Brain pericyte (primary cell): ENCODE measurements at regions not wholly inside any gene's neighbourhood (a gene's known extent, or its start where the extent isn't known, plus 50 kb on each side); places are given as distances from the start of the nearest gene placed in this dataset.

Source experiments
- DNase-seq: peaks from one replicate; pipeline ENCODE4 v3.0.0-alpha.2; 2012; ENCODE audit warnings: low read depth, low spot score

- no peak for DNase-seq
These were observed 1068.0 kb upstream of the CADM2 start for GRCh38 chr3:83890763-83891135.

GRCh38 chr3:83894223-83894622 lies 1064.6 kb upstream of the CADM2 start:
- DNase-seq = no peak

- DNase-seq = no peak
These were observed 1062.9 kb upstream of the CADM2 start for GRCh38 chr3:83895892-83896291.

GRCh38 chr3:83902787-83903533 lies 1055.8 kb upstream of the CADM2 start:
- DNase-seq = no peak

GRCh38 chr3:83913381-83913780 lies 1045.4 kb upstream of the CADM2 start:
- DNase-seq = no peak

GRCh38 chr3:83926291-83926690 lies 1032.5 kb upstream of the CADM2 start:
- DNase-seq = no peak

- no peak for DNase-seq
These were observed 1030.4 kb upstream of the CADM2 start for GRCh38 chr3:83928391-83928790.

- DNase-seq = no peak
These were observed 1029.9 kb upstream of the CADM2 start for GRCh38 chr3:83928903-83929302.

GRCh38 chr3:83934192-83935021 lies 1024.4 kb upstream of the CADM2 start:
- DNase-seq = no peak

GRCh38 chr3:83938491-83938890 lies 1020.3 kb upstream of the CADM2 start:
- DNase-seq = no peak

GRCh38 chr3:83941990-83942745 lies 1016.6 kb upstream of the CADM2 start:
- DNase-seq = no peak

GRCh38 chr3:83946049-83946448 lies 1012.7 kb upstream of the CADM2 start:
- DNase-seq = no peak

- no peak for DNase-seq
These were observed 1012.2 kb upstream of the CADM2 start for GRCh38 chr3:83946554-83946953.

GRCh38 chr3:83948771-83949170 lies 1010.0 kb upstream of the CADM2 start:
- DNase-seq = no peak

- no peak for DNase-seq
These were observed 1005.2 kb upstream of the CADM2 start for GRCh38 chr3:83953417-83954089.

GRCh38 chr3:83956431-83956830 lies 1002.4 kb upstream of the CADM2 start:
- no peak for DNase-seq

- no peak for DNase-seq
These were observed 990.4 kb upstream of the CADM2 start for GRCh38 chr3:83968356-83968755.

- no peak for DNase-seq
These were observed 987.1 kb upstream of the CADM2 start for GRCh38 chr3:83971666-83972065.

- DNase-seq = no peak
These were observed 950.2 kb upstream of the CADM2 start for GRCh38 chr3:84008623-84009022.

- no peak for DNase-seq
These were observed 934.9 kb upstream of the CADM2 start for GRCh38 chr3:84023842-84024241.

- no peak for DNase-seq
These were observed 919.7 kb upstream of the CADM2 start for GRCh38 chr3:84039099-84039498.
